B cell (primary cell): ENCODE measurements at regions not wholly inside any gene's neighbourhood (a gene's known extent, or its start where the extent isn't known, plus 50 kb on each side); places are given as distances from the start of the nearest gene placed in this dataset.

Source experiments
- ATAC-seq: fragments of 200-7000 bp; cut with Tn5 transposase; one replicate; pipeline ENCODE4 v1.10.0; 2021; ENCODE audit warnings: low read depth, mild to moderate bottlenecking, moderate number of reproducible peaks, moderate library complexity
- CTCF ChIA-PET: fragments of 350-600 bp; sonication (Branson Sonifier 250); formaldehyde crosslinking; loops from one replicate; lab custom pipeline; 2021; ENCODE audit warnings: antibody characterized with exemption, inconsistent platforms; lab: Charles Lee
- POLR2A ChIA-PET: fragments of 350-600 bp; sonication (Branson Sonifier 250); formaldehyde crosslinking; loops from one replicate; lab custom pipeline; 2021; ENCODE audit warnings: antibody characterized with exemption; lab: Charles Lee
- DNase-seq: peaks from one replicate; pipeline ENCODE4 v3.0.0; 2013
- H2AFZ ChIP-seq: 2 replicates; pipeline ENCODE4 v1.6.1; 2012; ENCODE audit warnings: mild to moderate bottlenecking, low read depth, low read length; ENCODE audit not compliant: insufficient read depth, poor library complexity, severe bottlenecking
- H3K27ac ChIP-seq, 2 donors: 1 replicate in 1 of 2; 2 replicates in 1 of 2; pipeline ENCODE4 v1.5.1; 2012 to 2013; ENCODE audit warnings: low read length in 2 of 2, mild to moderate bottlenecking in 2 of 2, moderate library complexity in 1 of 2
- H3K27me3 ChIP-seq, 4 experiments: fragments of 200-600 bp in 1 of 4; sonication (generic) in 1 of 4; replicated peaks in 1 of 4; 1 replicate in 2 of 4; 2 replicates in 2 of 4; pipeline versions ENCODE4 v1.6.1 to v1.7.0; 2013 to 2016; ENCODE audit warnings: low read length in 3 of 4, mild to moderate bottlenecking in 2 of 4, mixed read lengths in 1 of 4, moderate library complexity in 1 of 4; ENCODE audit not compliant: insufficient read depth in 4 of 4, control insufficient read depth in 3 of 4; ENCODE audit errors: control extremely low read depth in 1 of 4
- H3K36me3 ChIP-seq, 2 experiments: replicated peaks in 1 of 2; 1 replicate in 1 of 2; 2 replicates in 1 of 2; pipeline versions ENCODE4 v1.6.1 to v1.7.1; 2013; ENCODE audit warnings: low read length in 1 of 2; ENCODE audit not compliant: insufficient read depth in 2 of 2, control insufficient read depth in 1 of 2; ENCODE audit errors: control extremely low read depth in 1 of 2, extremely low read depth in 1 of 2
- H3K4me1 ChIP-seq, 2 donors: fragments of 200-600 bp in 1 of 2; sonication (generic) in 1 of 2; 1 replicate in 1 of 2; 2 replicates in 1 of 2; pipeline versions ENCODE4 v1.5.1 to v1.6.1; 2013 to 2017; ENCODE audit warnings: low read length in 2 of 2; ENCODE audit not compliant: control insufficient read depth in 2 of 2, insufficient read depth in 2 of 2
- H3K4me2 ChIP-seq: replicated peaks from 2 replicates; pipeline ENCODE3; 2012; ENCODE audit warnings: mild to moderate bottlenecking, low read depth, low read length; ENCODE audit not compliant: poor library complexity, severe bottlenecking
- H3K4me3 ChIP-seq, 5 experiments: fragments of 200-600 bp in 1 of 5; sonication (generic) in 1 of 5; 1 replicate in 3 of 5; 2 replicates in 2 of 5; pipeline versions ENCODE4 v1.5.1 to v1.7.0; 2011 to 2016; ENCODE audit warnings: low read length in 4 of 5, mild to moderate bottlenecking in 4 of 5, low read depth in 2 of 5, control low read depth in 1 of 5, moderate library complexity in 1 of 5; ENCODE audit not compliant: insufficient read depth in 1 of 5; ENCODE audit errors: control extremely low read depth in 1 of 5, extremely low read depth in 1 of 5
- H3K79me2 ChIP-seq: fragments of 200-600 bp; sonication (generic); one replicate; pipeline ENCODE4 v1.6.0; 2016; ENCODE audit warnings: low read length; ENCODE audit not compliant: control insufficient read depth, insufficient read depth
- H3K9ac ChIP-seq: fragments of 200-600 bp; sonication (generic); 2 replicates; pipeline ENCODE4 v1.6.1; 2017; ENCODE audit warnings: mild to moderate bottlenecking, low read length, moderate library complexity
- H3K9me3 ChIP-seq, 3 donors: one replicate each; pipeline versions ENCODE4 v1.6.1 to v1.7.1; 2013; ENCODE audit warnings: low read length in 2 of 3; ENCODE audit not compliant: control insufficient read depth in 2 of 3, insufficient read depth in 1 of 3; ENCODE audit errors: control extremely low read depth in 1 of 3
- H4K20me1 ChIP-seq: 2 replicates; pipeline ENCODE4 v1.6.0; 2012; ENCODE audit warnings: mild to moderate bottlenecking, low read length; ENCODE audit not compliant: insufficient read depth, control insufficient read depth, poor library complexity, severe bottlenecking
- H3K27ac Mint-ChIP-seq: one replicate; pipeline ENCODE4 v1.8.0; 2021; ENCODE audit warnings: mixed read lengths
- H3K27me3 Mint-ChIP-seq: one replicate; pipeline ENCODE4 v1.8.0; 2021; ENCODE audit warnings: mixed read lengths
- H3K4me1 Mint-ChIP-seq: one replicate; pipeline ENCODE4 v1.8.0; 2021; ENCODE audit warnings: mixed read lengths
- H3K4me3 Mint-ChIP-seq: one replicate; pipeline ENCODE4 v1.8.0; 2021; ENCODE audit warnings: mixed read lengths
- H3K9me3 Mint-ChIP-seq: one replicate; pipeline ENCODE4 v1.8.0; 2022; ENCODE audit warnings: mixed read lengths; ENCODE audit not compliant: insufficient read depth
- CTCF ChIP-seq: fragments of 200-600 bp; IDR thresholded peaks from one replicate; pipeline ENCODE4 v1.8.0; 2022; ENCODE audit warnings: antibody characterized with exemption, mild to moderate bottlenecking
- EZH2 ChIP-seq: IDR thresholded peaks from 2 replicates; pipeline ENCODE4 v1.6.1; 2012; ENCODE audit warnings: borderline replicate concordance, low read depth, mild to moderate bottlenecking, moderate library complexity, low read length; ENCODE audit not compliant: insufficient read depth, poor library complexity, severe bottlenecking
- WGBS: methylation state at CpG from one replicate; pipeline ENCODE4 v1.1.5; 2013; ENCODE audit warnings: missing lambda C conversion rate; ENCODE audit not compliant: insufficient coverage; 5-methylcytosine and 5-hydroxymethylcytosine counted together
- intact Hi-C: fragments of 100-400 bp; cut with micrococcal nuclease; formaldehyde crosslinking; loops from one replicate; pipeline ENCODE4 v1.10.0; 2022

GRCh38 chr1:212205843-212206242 is 79.4 kb upstream of the PPP2R5A start:
- 100% methylated on average over 1 of the region's 5 CpGs for WGBS
- CTCF ChIA-PET, result no interaction called here

DNA sequence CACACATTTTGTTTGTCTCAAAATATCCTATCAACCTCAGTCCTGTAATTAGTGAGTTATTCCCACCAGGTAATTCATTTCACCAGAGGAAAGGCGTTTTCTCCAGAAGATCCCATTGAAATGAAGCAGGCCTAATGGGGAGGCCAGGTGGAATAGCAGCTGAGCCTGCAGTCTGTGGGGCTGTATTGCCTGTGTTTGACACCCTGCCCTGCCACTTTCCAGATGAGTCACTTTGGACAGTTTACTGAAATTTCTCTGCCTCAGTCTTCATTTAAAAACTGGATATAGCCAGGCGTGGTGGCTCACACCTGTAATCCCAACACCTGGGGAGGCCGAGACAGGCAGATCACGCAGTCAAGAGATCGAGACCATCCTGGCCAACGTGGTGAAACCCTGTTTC is 78.1 kb upstream of the PPP2R5A start:
- intact Hi-C loops, result no loop called here
- ATAC-seq (no peak), DNase-seq (no peak)
- no peak overlapping the region for H3K27ac ChIP-seq
- TF ChIP-seq CTCF (no peak), EZH2 (no peak)
- peaks cover 0 to 2% (median 0%) of the 10 kb centered on the region in 4 experiments for H3K27me3 ChIP-seq
- H3K4me3 ChIP-seq, result no peak overlapping the region
- H2AFZ ChIP-seq, result no peak overlapping the region
- no peaks in the 10 kb centered on the region for H3K4me1 Mint-ChIP-seq
- H3K4me3 Mint-ChIP-seq, result no peak overlapping the region
- no peaks in the 10 kb centered on the region for H3K79me2 ChIP-seq
- H3K4me2 ChIP-seq, result no peak overlapping the region
- H3K27ac Mint-ChIP-seq, result no peak overlapping the region
- no peak overlapping the region for H3K9ac ChIP-seq
- H3K9me3 ChIP-seq, result peaks cover 0 to 3% (median 0%) of the 10 kb centered on the region in 3 donors
- no peaks in the 10 kb centered on the region for H3K9me3 Mint-ChIP-seq
- no peaks in the 10 kb centered on the region for H3K36me3 ChIP-seq
- POLR2A ChIA-PET, result no interaction called here
- no peaks in the 10 kb centered on the region for H4K20me1 ChIP-seq
- WGBS, result 83% methylated on average over 1 of the region's 6 CpGs
- no peaks in the 10 kb centered on the region for H3K4me1 ChIP-seq
- H3K27me3 Mint-ChIP-seq, result peaks cover 18% of the 10 kb centered on the region
- CTCF ChIA-PET, result interaction anchor here (0.9 kb wide), 1 partner anchor 251 kb away, joined by 4 read pairs; no protein-coding TSS in a partner anchor

More at GRCh38 chr1:212205843-212206242, 79.4 kb upstream of the PPP2R5A start:
- DNase-seq (no peak), ATAC-seq (no peak)
- Histone ChIP-seq H2AFZ (no peak overlapping the region), H3K79me2 (no peaks in the 10 kb centered on the region), H3K27me3 (peaks cover 0 to 2% (median 0%) of the 10 kb centered on the region in 4 experiments), H3K4me1 (no peaks in the 10 kb centered on the region), H3K4me3 (no peak overlapping the region), H3K36me3 (no peaks in the 10 kb centered on the region), H3K4me2 (no peak overlapping the region), H4K20me1 (no peaks in the 10 kb centered on the region), H3K9me3 (peaks cover 0 to 3% (median 0%) of the 10 kb centered on the region in 3 donors), H3K9ac (no peak overlapping the region), H3K27ac (no peak overlapping the region)
- Mint-ChIP-seq H3K27ac (no peak overlapping the region), H3K27me3 (peaks cover 18% of the 10 kb centered on the region), H3K4me3 (no peak overlapping the region), H3K4me1 (no peaks in the 10 kb centered on the region), H3K9me3 (no peaks in the 10 kb centered on the region)
- no peak for TF ChIP-seq EZH2
- TF ChIP-seq CTCF, result no peak
- intact Hi-C loops, result no loop called here
- POLR2A ChIA-PET, result no interaction called here
